ENCODE measurements at regions not wholly inside any gene's neighbourhood (a gene's known extent, or its start where the extent isn't known, plus 50 kb on each side); places are given as distances from the start of the nearest gene placed in this dataset.

DNA sequence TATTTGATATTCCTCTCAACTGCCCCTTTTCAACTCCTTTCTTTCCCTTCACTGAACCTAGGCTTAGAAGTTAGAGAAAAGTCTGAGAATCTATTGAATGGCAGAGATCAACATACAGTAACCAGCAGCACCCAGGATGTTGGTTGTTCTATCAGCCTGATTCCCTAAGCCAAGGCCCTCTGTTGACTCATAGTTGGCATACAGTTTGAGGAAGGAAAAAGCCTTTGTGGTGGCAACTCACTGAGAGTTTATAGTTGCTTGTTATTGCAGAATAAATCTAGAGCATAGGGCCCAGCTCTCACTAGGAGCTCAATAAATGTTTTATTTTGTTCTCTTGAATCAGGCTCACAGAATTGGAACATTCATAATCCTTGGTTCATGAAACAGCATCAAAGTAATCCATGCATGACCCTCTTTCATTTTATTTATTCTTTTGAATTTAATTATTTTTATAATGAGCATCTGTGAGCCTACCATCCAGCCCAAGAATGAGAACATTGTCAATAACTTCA, 119.1 kb upstream of the ADGRF1 start (continued):
- TF ChIP-seq REST (IDR thresholded peaks at IDR 0.05; ENCODE audit: unreplicated experiment) (no peak), POLR2AphosphoS5 (IDR thresholded peaks at IDR 0.05; ENCODE audit: low read depth) (no peak)

GRCh38 chr6:47160702-47161101, 118.6 kb upstream of the ADGRF1 start:
- Histone ChIP-seq H3K4me2 (no peak overlapping the region), H3F3A (replicated peaks; ENCODE audit: low read depth) (no peaks in the 10 kb centered on the region), H3K4me1 (ENCODE audit: insufficient read depth) (no peaks in the 10 kb centered on the region), H3K79me2 (replicated peaks; ENCODE audit: insufficient read depth) (no peaks in the 10 kb centered on the region), H3K27ac (ENCODE audit: low read depth) (no peak overlapping the region), H3K4me3 (no peak overlapping the region), H3K36me3 (ENCODE audit: insufficient read depth) (no peaks in the 10 kb centered on the region), H3K27me3 (ENCODE audit: insufficient read depth) (no peaks in the 10 kb centered on the region), H3K9me2 (ENCODE audit: insufficient read depth) (peaks cover 6% of the 10 kb centered on the region), H2AFZ (no peak overlapping the region), H4K20me1 (replicated peaks; ENCODE audit: insufficient read depth) (no peaks in the 10 kb centered on the region)
- peaks cover 4% of the 10 kb centered on the region for H3K27me3 Mint-ChIP-seq (ENCODE audit: insufficient read depth, low read depth, poor library complexity)
- peaks cover 5% of the 10 kb centered on the region for H3K4me1 Mint-ChIP-seq
- no peak for DNase-seq (ENCODE audit: low spot score)
- no peak overlapping the region for H3K27ac Mint-ChIP-seq
- H3K9me3 Mint-ChIP-seq, result no peaks in the 10 kb centered on the region
- no peak for ATAC-seq
- H3K4me3 Mint-ChIP-seq, result no peak overlapping the region
- no peaks in the 10 kb centered on the region for H3K36me3 Mint-ChIP-seq (ENCODE audit: low read depth)
- TF ChIP-seq STAT1 (IDR thresholded peaks at IDR 0.05; ENCODE audit: unreplicated experiment), result no peak
- TF ChIP-seq EZH2 (IDR thresholded peaks at IDR 0.05; ENCODE audit: low read depth, unreplicated experiment), result no peak
- TF ChIP-seq JUNB (IDR thresholded peaks at IDR 0.05; ENCODE audit: unreplicated experiment), result no peak
- TF ChIP-seq NANOG (IDR thresholded peaks at IDR 0.05; ENCODE audit: borderline replicate concordance), result no peak
- no peak for TF ChIP-seq ZNF331 (CRISPR knock-in tag; IDR thresholded peaks at IDR 0.05; ENCODE audit: low read depth)
- TF ChIP-seq POLR2AphosphoS5 (IDR thresholded peaks at IDR 0.05; ENCODE audit: low read depth), result no peak
- TF ChIP-seq ETS1 (IDR thresholded peaks at IDR 0.05), result no peak
- TF ChIP-seq EZH2phosphoT487 (IDR thresholded peaks at IDR 0.05; ENCODE audit: unreplicated experiment), result no peak
- no peak for TF ChIP-seq CTCF (conservative IDR thresholded peaks at IDR 0.05; ENCODE audit: low read depth in 2 of 2)
- TF ChIP-seq CREB1 (CRISPR knock-in tag; IDR thresholded peaks at IDR 0.05; ENCODE audit: low read depth), result no peak
- no peak for TF ChIP-seq ZNF114 (CRISPR knock-in tag; IDR thresholded peaks at IDR 0.05)
- no peak for TF ChIP-seq ZNF462 (CRISPR knock-in tag; IDR thresholded peaks at IDR 0.05)

All from GM23338 (cell line).